GM20431 (cell line): ENCODE measurements at regions not wholly inside any gene's neighbourhood (a gene's known extent, or its start where the extent isn't known, plus 50 kb on each side); places are given as distances from the start of the nearest gene placed in this dataset.
"Not testable (repeated sequence)": the region's sequence is repeated elsewhere in the genome, so short reads cannot be mapped to it uniquely, and the experiment has no call there.

Experiments used
- in situ Hi-C: fragments of 300-500 bp; cut with MseI, MboI; formaldehyde crosslinking; loops from one replicate; pipeline ENCODE4 v1.15.0; 2020; ENCODE audit warnings: low sequenced_read_pairs; ENCODE audit not compliant: unreplicated experiment

DNA sequence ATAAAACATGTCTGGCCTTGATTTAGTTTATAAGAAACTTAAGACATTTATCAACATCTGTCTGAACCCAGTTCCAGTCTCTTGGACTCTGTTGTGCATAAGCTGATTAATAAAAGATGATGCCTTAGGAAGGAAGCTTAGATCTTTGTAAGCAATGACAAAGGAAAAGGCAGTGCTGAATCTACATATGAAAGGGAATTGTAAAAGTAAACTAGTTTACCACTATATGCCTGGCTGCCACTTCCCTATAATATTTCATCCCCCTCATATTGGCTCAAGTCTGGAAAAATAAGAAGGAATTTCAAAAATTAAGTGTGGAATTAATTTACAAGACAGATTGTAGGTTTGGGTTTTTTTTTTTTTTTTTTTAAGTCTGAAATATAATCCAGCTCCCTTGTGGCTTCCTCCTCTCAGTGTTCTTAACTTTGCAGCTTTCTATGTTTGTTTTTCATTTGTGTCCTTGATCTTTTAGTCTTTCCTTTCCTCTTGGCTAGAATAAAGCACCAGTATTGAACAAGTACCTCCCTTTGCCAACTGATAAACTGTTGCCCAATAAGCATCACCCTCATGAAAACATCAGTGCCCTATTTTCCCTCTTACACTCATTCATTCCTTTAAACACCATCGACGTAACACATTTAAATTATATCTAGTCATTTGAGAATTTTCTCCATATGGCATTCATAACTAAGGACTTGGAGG is 146.7 kb upstream of the TBX18 start:
- in situ Hi-C loops = no loop called here

DNA sequence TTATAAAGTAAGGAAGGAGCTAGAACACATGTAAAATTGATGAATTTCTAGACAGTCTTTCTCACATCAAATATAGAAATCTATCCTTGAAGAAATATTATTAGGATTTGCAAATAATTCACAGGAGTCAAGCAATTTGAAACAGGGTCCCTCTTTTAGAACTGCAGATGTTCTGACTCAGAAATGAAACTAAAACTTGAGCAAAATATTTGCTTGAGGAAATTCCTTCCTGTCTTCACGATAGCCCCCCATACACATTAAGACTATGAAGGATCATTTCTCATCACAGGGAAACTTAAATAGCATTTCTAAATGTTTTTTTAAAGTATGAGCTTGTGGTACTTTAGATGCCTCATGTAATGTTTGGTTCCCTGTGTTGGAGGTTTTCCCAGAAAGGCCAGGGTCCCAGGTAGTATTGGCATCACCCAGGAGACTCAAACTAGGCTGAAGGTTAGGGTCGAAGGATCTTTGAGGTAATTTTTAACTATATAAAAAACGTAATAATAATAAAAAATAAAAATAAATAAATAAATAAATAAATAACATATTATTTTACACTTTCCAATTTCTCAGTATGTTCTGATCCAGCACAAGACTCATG is 144.0 kb upstream of the TBX18 start:
- in situ Hi-C loops = no loop called here

DNA sequence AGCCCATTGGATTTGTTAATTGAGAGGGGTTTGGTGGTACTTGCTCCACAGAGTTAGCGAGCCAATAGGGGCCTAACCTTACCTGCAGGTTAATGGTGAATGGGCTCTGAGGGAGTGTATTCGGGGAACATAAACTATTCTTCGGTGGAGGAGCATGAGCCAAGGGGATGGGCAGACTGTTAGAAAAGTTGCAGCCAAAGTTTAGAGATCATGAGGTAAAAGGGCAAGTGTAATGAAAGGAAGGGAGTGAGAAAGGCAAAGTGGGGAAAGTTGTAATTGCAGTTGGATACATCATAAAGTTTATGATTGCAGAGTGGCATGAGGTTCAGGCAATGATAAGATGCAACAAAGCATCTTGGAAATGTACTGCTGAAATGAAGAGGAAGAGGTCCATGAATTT is 142.1 kb upstream of the TBX18 start:
- in situ Hi-C loops = no loop called here

DNA sequence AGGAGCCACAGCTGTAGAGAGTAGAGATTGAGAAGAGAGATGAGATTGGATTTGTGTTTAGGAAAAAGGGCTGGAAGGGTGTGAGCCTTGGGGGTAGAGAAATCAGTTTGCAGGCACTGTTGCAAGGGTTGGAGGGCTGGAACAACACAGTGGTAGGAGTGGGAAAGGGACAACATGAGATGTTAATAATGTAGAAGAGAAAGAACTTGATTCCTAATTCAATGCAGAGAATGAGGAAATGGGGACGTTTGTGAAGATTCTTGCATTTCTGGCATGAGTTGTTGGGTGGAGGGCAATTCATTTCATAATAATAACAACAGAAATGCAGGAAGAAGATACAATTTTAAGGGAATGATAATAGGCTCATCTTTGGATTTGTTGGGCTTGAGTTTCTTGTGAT is 141.4 kb upstream of the TBX18 start:
- in situ Hi-C loops = no loop called here

DNA sequence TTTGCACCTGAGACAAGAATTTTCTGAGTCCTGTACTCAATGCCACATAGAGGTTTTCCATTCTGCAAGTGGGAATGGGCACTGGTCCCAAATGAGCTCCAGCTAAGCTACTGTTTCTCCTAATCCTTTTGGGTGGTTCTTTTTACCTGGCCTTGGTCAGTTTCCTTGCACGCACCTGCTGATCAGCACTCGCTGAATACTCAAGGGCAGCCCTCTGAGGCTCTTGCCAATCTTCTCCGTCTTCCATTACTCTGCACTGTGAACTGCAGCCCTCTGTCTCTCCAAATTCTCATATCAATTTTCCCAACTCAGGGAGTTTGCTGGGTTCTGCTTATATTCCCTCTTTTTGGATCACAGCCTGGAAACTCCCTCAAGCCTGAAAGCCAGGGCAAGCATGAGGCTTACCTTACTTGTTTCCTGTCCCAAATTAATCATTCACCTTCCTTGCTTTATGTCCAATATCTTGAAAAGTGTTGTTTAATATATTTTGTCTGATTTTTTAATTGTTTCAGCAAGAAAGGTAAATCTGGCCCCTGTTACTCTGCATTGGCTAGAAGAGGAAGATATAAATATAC is 138.0 kb upstream of the TBX18 start:
- in situ Hi-C loops = no loop called here

DNA sequence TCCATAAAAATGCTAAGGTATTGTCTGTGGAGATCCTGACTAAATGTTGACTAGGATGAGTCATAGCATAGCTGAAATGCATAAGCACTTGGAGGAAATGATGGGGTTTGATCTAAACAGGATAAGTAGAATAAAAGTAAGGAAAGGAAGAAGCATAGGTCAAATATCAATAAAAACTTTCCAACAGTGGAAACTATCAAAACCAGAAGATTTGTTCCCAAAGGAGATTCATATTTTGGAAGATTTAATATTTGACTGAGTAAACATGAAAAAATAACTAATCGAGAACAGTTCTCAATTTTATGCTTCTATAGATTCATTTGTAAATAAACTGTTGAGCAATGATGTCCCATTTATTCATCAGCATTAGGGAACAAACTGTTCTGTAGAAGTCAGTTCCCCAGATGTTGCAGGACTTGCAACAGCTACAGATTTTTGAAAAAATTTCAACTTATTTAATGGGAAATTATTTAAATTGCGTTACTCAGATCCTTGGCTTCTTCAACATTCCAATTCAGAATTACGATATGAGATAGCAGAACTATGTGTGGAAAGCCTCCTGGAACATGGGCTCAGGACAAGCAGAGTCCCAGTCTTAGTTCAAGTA is 133.7 kb upstream of the TBX18 start:
- in situ Hi-C loops = no loop called here

DNA sequence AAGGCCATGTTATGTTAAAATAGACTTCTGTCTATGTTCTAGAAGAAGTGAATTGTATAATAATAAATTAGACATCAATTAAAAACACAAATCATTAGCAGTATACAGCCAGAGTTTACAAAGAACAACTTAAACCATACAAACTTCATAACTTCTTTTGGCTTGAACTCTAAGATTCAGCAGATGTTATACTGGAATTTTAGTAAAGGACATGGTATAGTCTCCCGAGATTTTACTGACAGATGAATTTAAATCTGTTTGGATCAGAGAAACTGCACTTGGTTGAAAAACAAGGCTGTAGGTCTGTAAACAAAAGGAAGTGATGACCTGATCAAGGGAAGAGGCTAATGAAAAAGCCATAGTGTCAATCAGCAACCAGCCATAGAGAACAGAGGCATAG is 132.6 kb upstream of the TBX18 start:
- in situ Hi-C loops = no loop called here

DNA sequence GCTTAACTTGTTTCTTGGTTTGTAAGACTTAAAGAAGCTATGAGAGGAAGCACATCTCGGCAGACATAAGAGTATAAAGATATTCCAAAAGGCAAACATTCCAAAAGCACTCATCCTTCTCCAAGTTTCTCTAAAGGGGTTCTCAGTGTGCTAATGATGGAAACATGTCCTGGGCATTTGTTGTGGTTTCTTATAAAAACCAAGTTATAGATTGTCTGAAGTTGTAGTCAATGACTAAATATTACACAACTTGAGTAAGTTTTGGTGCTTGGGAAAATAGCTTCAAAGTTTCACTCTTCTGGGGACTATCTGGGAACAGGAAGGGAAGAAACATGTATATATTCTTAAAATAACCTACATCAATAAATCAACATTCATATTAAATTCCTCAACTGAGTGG is 128.3 kb upstream of the TBX18 start:
- in situ Hi-C loops = no loop called here

DNA sequence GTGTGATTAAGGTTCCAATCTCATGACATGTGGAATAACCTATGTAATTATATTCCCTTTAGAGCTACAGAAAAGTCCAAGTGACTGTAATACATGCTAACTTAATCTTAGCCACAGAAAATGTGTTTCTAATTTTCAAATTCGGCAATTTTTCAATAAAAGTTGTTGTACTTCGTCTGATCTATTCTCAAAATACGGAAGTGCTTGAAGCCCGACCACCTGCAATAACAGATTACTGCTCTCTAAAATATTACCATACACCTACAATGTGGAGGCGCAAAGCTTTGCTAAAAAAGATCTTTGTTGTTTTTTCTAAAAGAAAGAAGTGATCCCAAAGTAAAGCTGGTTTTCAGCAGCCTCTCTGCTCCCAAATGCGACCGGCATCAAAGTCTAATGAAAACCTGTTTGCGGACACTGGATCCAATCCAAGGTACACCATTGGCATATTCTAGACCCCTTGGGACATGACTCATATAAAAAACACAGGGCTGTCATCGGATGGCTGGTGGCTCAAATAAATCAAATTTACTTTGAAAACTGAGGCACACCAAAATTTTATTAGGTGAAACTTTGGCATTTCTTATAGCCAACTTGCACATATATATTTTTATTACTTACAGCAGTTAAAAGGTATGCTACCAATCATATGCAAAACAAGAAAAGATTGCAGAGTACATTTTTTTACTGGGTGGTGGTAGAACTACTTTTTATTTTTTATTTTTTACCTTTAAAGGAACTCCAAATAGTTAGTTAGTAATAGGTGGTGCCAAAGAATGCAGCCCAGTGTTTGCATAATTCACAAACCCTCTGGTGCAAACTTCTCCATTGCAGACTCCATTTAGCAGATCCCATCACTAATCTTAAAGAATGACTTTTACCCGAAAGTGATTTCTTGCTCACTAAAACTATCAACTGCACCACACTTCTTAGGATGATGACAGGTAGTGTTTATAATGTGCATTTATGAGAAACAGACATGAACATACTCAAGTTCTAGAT is 118.7 kb upstream of the TBX18 start:
- in situ Hi-C loops = no loop called here

DNA sequence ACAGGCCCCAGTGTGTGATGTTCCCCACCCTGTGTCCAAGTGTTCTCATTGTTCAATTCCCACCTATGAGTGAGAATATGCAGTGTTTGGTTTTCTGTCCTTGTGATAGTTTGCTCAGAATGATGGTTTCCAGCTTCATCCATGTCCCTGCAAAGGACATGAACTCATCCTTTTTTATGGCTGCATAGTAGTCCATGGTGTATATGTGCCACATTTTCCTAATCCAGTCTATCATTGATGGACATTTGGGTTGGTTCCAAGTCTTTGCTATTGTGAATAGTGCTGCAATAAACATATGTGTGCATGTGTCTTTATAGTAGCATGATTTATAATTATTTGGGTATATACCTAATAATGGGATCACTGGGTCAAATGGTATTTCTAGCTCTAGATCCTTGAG is 115.0 kb upstream of the TBX18 start:
- in situ Hi-C loops = not testable (repeated sequence)

DNA sequence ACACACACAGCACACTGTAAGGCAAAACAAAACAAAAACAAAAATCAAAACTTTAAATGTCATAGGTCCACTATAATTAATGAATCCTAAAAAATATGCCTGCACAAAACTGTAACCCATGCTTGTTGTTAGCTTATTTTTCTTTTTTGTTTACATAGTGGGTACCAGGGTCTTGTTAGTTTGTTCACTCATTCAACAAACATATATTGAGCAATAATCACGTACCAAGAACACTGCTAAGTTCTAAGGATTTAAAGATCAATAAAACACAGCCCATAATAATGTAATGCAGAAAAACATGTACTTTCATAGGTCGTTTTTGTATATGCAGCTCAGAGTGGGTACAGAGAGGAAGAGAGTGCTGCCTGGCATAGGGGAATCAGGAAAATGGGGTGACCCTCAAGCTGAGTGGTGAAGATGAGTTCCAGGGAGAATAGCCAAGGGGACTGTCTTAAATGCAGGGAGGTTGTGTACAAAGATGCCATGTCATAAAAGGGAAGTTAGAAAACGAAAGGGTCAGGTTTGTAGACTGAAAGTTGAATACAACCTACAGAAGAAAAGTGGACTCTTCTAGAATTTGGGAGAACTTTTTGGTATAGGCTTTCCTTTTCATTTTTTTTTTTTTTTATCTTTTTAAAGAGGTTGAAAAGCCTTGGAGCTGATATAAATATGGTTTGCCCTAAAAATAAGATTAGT is 113.3 kb upstream of the TBX18 start:
- in situ Hi-C loops = no loop called here

DNA sequence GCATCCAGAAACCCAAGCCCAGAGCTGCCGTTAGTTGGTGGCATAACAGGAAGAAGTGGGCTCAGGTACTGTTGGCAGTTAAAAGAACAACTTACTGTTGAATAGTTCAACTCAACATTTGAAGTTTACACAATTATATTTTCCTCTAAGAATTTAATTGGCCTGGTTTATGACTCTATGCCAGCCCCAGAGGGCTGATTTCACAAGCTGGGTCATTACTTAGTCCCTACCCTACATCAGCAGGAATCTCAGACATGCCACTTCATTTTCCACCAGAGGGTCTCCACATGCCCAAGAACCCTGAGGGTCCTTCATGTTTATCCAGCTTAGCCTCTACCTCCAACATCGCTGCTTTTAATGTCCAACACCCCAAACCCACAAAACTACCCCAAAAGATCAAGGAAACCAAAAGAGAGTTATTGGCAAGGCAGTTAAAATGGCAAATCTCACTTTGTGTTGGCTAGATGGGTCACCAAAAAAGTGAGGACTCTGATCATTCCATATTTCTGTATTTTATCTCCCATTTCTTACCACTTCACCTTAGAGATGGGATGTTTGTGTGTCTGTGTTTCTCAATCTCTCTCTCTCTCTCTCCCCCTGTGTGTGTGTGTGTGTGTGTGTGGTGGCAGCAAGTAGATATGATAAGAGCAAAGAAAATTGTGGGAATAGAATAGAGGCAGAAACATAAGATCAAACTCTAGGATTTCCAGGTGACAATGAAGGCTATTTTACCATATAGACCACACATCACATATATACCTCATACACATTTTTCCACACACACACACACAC is 112.5 kb upstream of the TBX18 start:
- in situ Hi-C loops = no loop called here

DNA sequence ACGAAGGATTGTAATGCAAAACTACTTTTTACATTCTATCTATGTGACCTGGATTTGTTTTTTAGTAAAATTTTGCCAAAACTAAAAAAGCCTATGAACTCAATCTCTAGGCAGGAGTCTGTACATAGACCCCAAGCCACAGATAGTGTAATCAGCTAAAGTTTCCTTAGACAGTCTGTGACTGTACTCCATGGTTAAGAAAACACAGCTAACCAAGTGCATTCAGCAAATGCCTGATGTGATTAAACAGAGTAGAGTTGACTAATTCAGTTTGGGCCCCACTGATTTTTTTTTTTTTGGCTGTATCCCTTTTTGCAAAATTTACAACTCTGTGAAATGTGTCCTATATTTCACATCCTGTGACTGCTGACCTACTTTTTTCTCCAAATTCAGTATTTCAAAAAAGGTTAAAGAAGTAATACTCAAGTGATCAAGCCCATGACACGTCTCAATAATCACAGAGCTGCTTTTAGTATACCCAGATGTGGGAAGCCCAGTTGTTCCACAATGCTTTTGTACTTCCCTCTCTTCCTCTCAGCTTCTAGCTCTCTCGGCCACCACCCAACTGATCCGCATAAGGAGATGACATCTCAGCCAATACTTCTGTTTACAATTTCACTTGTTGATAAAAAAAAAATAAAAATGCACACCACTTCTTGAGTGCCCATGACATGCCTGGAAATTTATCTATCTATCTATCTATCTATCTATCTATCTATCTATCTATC is 108.8 kb upstream of the TBX18 start:
- in situ Hi-C loops = no loop called here

DNA sequence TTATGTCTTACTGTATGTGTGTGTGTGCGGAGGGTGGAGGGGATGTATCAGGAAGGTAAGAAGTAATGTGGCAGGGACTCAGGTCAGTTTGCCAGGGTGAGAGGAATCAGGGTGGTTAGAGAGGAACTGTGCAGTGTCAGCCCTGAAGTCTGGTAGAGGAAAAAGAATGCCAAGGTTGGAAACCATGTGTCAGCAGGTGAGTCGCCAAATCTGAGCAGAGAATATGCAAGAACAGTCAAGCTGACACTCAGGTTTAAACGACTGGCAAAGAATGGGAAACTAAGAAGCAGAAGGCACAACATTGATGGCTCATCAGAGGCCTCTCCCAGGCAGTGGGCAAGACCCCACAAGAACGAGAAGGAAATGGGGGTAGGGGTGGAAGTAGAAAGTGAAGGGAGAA is 107.5 kb upstream of the TBX18 start:
- in situ Hi-C loops = no loop called here

DNA sequence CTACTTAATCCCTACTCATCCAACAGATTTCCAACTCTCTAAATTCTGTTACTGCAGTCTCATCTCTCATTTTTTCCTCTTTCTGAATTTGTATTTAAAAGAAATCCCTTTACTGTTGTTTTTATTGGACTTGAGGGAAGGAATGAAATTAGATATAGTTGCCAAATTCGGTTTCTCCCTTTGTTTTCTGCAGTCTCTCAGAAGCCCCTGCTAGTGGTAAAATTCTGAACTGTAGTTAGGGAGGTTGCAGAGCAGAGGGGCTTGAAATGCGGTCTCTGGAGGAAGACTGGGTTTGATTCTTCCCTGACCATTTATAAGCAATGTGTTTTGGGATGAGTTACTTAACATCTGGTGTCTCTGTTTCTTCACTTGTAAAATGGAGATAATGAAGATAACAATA is 106.3 kb upstream of the TBX18 start:
- in situ Hi-C loops = no loop called here

DNA sequence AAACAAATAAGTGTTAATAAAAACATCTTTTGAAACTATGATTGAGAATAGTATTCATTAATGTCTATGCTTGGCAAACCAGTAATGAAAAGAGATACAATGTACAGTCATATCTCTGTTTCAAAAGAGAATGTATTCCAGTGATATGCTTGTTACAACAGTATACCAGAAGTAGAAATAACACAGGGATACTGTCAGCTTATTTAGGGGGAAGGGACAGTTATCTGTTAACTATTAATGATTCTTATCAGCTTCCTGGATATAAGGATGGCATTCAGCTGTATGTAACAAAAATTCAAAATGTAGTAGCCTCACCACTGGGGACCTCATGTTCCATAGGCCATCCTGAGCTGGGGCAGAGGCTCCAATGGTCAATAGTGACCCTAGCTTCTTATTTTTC is 103.8 kb upstream of the TBX18 start:
- in situ Hi-C loops = no loop called here

DNA sequence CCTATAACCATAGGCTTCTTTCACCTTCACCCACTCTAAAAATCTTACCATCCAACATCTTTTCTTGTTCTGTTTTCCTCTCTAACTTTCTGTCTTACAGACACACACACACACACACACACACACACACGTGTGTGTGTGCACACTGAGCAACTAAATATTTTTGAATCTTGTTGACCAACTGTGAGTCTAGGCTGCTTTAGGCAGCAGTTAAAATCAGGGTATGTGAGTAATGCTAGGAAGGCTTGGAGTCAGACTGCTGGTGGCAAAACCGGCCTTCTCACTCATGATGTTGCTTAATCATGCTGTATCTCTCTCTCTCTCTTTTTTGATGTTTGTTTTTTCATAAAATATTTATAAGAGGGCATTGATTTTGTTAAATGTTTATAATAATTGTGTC is 103.1 kb upstream of the TBX18 start:
- in situ Hi-C loops = no loop called here

DNA sequence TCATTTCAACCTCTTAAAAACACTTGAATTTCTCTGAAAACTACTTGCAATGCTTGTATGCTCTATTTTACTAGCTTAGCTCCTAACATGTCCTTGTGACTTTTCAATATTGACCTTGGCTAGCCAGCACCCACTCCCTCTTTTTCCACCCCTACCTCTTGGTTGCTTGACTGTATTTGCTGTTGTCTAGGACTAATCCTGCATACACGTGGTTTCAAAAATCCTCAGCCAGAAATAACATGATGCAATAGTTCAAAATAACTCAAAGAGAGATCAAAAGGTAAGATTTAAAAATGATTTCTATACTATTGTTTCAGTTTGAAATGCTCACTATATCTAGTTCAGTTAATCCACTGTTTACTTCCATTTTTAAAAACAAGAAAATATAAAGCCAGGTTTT is 102.3 kb upstream of the TBX18 start:
- in situ Hi-C loops = no loop called here
